A549 (cell line): ENCODE measurements at regions not wholly inside any gene's neighbourhood (a gene's known extent, or its start where the extent isn't known, plus 50 kb on each side); places are given as distances from the start of the nearest gene placed in this dataset.

Experiments used
- CBX2 ChIP-seq: fragments of 200-600 bp; sonication (generic); IDR thresholded peaks from 2 replicates; pipeline ENCODE4 v1.6.1; 2016; ENCODE audit warnings: low read depth, mild to moderate bottlenecking, borderline replicate concordance
- CHD2 ChIP-seq: fragments of 150-350 bp; IDR thresholded peaks from 2 replicates; pipeline ENCODE4 v1.6.1; 2014; ENCODE audit warnings: low read length; ENCODE audit not compliant: partially characterized antibody
- CTCF ChIP-seq: fragments of >200 bp; sonication (Bioruptor Twin); formaldehyde crosslinking; IDR thresholded peaks from 3 replicates; pipeline ENCODE4 v1.5.1; 2016
- EP300 ChIP-seq, 2 experiments: fragments of >200 bp; sonication (Bioruptor Twin); formaldehyde crosslinking; IDR thresholded peaks; 2 replicates in 1 of 2; 3 replicates in 1 of 2; pipeline ENCODE4 v1.6.1; 2016 to 2017
- GATA3 ChIP-seq: IDR thresholded peaks from 2 replicates; pipeline ENCODE4 v1.6.1; 2012; ENCODE audit warnings: borderline replicate concordance
- JUNB ChIP-seq: fragments of >200 bp; sonication (Bioruptor Twin); formaldehyde crosslinking; IDR thresholded peaks from 2 replicates; pipeline ENCODE4 v1.6.1; 2016
- KDM1A ChIP-seq: fragments of 200-600 bp; sonication (generic); IDR thresholded peaks from 2 replicates; pipeline ENCODE4 v1.6.1; 2016; ENCODE audit warnings: low read depth, mild to moderate bottlenecking
- NFE2L2 ChIP-seq: fragments of 150-350 bp; conservative IDR thresholded peaks from 2 replicates; pipeline ENCODE4 v1.6.1; 2014; ENCODE audit warnings: low read length
- POLR2A ChIP-seq: IDR thresholded peaks from 2 replicates; pipeline ENCODE4 v1.6.1; 2012; ENCODE audit warnings: mild to moderate bottlenecking, low read length
- POLR2AphosphoS2 ChIP-seq: conservative IDR thresholded peaks from 2 replicates; pipeline ENCODE4 v1.6.1; 2012; ENCODE audit warnings: low read length, improper control_type of control experiment, inconsistent platforms
- REST ChIP-seq: fragments of 200-600 bp; sonication (generic); IDR thresholded peaks from 2 replicates; pipeline ENCODE4 v1.6.1; 2016; ENCODE audit warnings: antibody characterized with exemption, mild to moderate bottlenecking, moderate library complexity
- SMC3 ChIP-seq: fragments of >200 bp; sonication (Bioruptor Twin); formaldehyde crosslinking; IDR thresholded peaks from 3 replicates; pipeline ENCODE4 v1.6.1; 2018; ENCODE audit warnings: inconsistent platforms
- USF2 ChIP-seq: fragments of 450-650 bp; IDR thresholded peaks from 2 replicates; pipeline ENCODE4 v1.6.1; 2014; ENCODE audit warnings: antibody characterized with exemption

- TF ChIP-seq CTCF (no peak), KDM1A (no peak), POLR2AphosphoS2 (no peak), POLR2A (no peak), REST (no peak), NFE2L2 (no peak), USF2 (no peak), CHD2 (no peak), CBX2 (no peak), SMC3 (no peak), JUNB (no peak), EP300 (IDR thresholded peaks at IDR 0.05) (no peak), GATA3 (no peak)
Observed at GRCh38 chr9:79900754-79901153, 329.0 kb downstream of the TLE4 start.
